Activated naive CD4-positive, alpha-beta T cell treated with anti-CD3 and anti-CD28 coated beads for 36 hours (primary cell): ENCODE measurements at regions not wholly inside any gene's neighbourhood (a gene's known extent, or its start where the extent isn't known, plus 50 kb on each side); places are given as distances from the start of the nearest gene placed in this dataset.
"Not testable (repeated sequence)": the region's sequence is repeated elsewhere in the genome, so short reads cannot be mapped to it uniquely, and the experiment has no call there.

Source experiments
- CTCF ChIA-PET: fragments of 350-600 bp; sonication (Branson Sonifier 250); formaldehyde crosslinking; loops from one replicate; lab custom pipeline; 2021; ENCODE audit warnings: antibody characterized with exemption; lab: Charles Lee
- DNase-seq: peaks from one replicate; pipeline ENCODE4 v3.0.0-alpha.2; 2020
- H3K27ac Mint-ChIP-seq: one replicate; pipeline ENCODE4 v1.8.0; 2021; ENCODE audit warnings: mild to moderate bottlenecking, mixed read lengths
- H3K27me3 Mint-ChIP-seq: one replicate; pipeline ENCODE4 v1.8.0; 2021; ENCODE audit warnings: low read depth, mixed read lengths
- H3K36me3 Mint-ChIP-seq: one replicate; pipeline ENCODE4 v1.8.0; 2021; ENCODE audit warnings: low read depth, mixed read lengths
- H3K4me1 Mint-ChIP-seq: one replicate; pipeline ENCODE4 v1.8.0; 2021; ENCODE audit warnings: low read depth, mixed read lengths
- H3K4me3 Mint-ChIP-seq: one replicate; pipeline ENCODE4 v1.8.0; 2021; ENCODE audit warnings: mild to moderate bottlenecking, moderate library complexity, mixed read lengths
- H3K9me3 Mint-ChIP-seq: one replicate; pipeline ENCODE4 v1.8.0; 2021; ENCODE audit warnings: mixed read lengths
- intact Hi-C: fragments of 100-400 bp; cut with micrococcal nuclease; formaldehyde crosslinking; loops from one replicate; pipeline ENCODE4 v1.15.1; 2023

DNA sequence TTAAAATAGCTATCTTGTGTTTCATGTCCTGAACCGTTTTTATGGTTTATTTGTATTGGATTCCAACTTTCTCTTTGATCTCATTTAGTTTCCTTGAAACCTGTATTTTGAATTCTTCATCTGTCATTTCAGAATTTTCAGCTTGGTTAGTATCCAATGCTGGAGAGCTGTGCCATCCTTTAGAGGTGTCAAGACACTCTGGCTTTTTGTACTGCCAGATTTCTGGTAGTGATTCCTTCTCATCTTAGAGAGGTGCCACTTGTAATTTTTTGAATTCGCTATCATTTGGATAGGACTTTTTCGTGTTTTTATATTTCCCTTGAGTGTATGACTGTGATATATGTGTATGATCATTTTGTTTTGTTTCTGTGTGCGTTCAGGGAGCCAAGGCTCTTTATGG lies 591.4 kb downstream of the ADCYAP1 start:
- Mint-ChIP-seq H3K27ac (no peak overlapping the region), H3K4me1 (no peaks in the 10 kb centered on the region)
- CTCF ChIA-PET = no interaction called here

DNA sequence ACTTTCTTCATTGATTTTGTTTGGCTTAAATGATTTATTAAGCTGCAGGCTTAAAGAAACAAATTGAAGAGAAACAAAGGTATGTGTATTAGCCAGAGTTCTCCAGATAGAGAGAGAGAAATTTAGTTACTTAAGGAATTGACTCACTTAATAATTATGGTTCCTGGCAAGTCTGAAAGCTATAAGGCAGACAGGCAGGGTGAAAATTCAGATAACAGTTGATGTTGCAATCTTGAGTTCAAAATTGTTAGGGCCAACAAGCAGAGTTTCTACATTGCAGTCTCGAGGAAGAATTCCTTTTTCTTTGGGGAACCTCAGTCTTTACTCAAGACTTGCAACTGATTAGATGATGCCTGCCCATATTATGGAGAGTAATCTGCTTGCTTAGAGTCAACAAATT lies 593.5 kb downstream of the ADCYAP1 start:
- H3K36me3 Mint-ChIP-seq = no peaks in the 10 kb centered on the region
- H3K27ac Mint-ChIP-seq = no peak overlapping the region
- no peaks in the 10 kb centered on the region for H3K4me1 Mint-ChIP-seq
- no peak overlapping the region for H3K4me3 Mint-ChIP-seq
- peaks cover 2% of the 10 kb centered on the region for H3K9me3 Mint-ChIP-seq
- no peaks in the 10 kb centered on the region for H3K27me3 Mint-ChIP-seq
- CTCF ChIA-PET = no interaction called here
- no peak for DNase-seq
- intact Hi-C loops = no loop called here

More for the DNA sequence above, 591.4 kb downstream of the ADCYAP1 start:
- DNase-seq = no peak
- Mint-ChIP-seq H3K4me3 (no peak overlapping the region), H3K36me3 (no peaks in the 10 kb centered on the region), H3K27me3 (no peaks in the 10 kb centered on the region), H3K9me3 (peaks cover 2% of the 10 kb centered on the region)
- intact Hi-C loops = no loop called here

GRCh38 chr18:1499265-1499664 lies 594.6 kb downstream of the ADCYAP1 start:
- Mint-ChIP-seq H3K4me3 (no peak overlapping the region), H3K36me3 (no peaks in the 10 kb centered on the region), H3K4me1 (no peaks in the 10 kb centered on the region), H3K9me3 (peaks cover 2% of the 10 kb centered on the region), H3K27ac (no peak overlapping the region), H3K27me3 (no peaks in the 10 kb centered on the region)
- CTCF ChIA-PET = no interaction called here
- no peak for DNase-seq
- intact Hi-C loops = no loop called here

GRCh38 chr18:1503847-1504246 lies 599.2 kb downstream of the ADCYAP1 start:
- H3K27me3 Mint-ChIP-seq = no peaks in the 10 kb centered on the region
- H3K9me3 Mint-ChIP-seq = peaks cover 4% of the 10 kb centered on the region
- CTCF ChIA-PET = no interaction called here
- H3K27ac Mint-ChIP-seq = no peak overlapping the region
- H3K4me3 Mint-ChIP-seq = no peak overlapping the region
- no peak for DNase-seq
- no peaks in the 10 kb centered on the region for H3K4me1 Mint-ChIP-seq
- H3K36me3 Mint-ChIP-seq = no peaks in the 10 kb centered on the region
- intact Hi-C loops = no loop called here

GRCh38 chr18:1505856-1506255 lies 601.2 kb downstream of the ADCYAP1 start:
- H3K9me3 Mint-ChIP-seq = peaks cover 4% of the 10 kb centered on the region
- no peaks in the 10 kb centered on the region for H3K4me1 Mint-ChIP-seq
- no peak overlapping the region for H3K4me3 Mint-ChIP-seq
- no peaks in the 10 kb centered on the region for H3K36me3 Mint-ChIP-seq
- DNase-seq = no peak
- CTCF ChIA-PET = interaction anchor here (1.6 kb wide), 1 partner anchor 9 kb away, joined by 4 read pairs; no protein-coding TSS in a partner anchor
- H3K27ac Mint-ChIP-seq = no peak overlapping the region
- H3K27me3 Mint-ChIP-seq = no peaks in the 10 kb centered on the region
- intact Hi-C loops = no loop called here

DNA sequence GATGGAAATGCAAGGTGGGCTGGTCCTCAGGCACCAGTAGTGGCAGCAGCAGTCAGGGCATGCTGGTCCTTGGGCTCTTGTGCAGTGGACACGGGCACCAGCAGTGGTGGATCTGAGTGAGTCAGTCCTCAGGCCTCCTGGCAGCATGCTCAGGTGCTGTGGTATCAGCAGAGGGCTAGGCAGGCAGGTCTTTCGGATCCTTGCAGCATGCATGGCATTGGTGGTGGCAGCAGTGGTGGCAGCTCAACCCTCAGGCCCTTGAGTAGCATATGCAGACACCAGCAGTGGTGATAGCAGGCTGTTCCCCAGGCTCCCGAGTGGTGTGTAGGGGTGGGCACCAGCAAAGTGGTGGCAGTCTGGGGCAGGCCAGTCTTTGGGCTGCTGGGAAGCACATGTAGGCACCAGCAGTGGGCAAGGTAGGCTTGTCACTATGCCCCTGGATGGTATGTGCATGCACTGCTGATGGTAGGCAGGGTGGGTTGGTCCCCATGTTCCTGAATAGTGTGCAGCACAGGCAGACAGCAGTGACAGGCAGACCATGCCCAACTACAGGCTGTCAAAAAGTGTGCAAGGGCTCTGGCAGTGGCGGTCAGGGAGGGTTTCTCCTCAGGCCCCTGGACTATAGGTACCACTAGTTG lies 606.0 kb downstream of the ADCYAP1 start:
- CTCF ChIA-PET = no interaction called here
- Mint-ChIP-seq H3K27me3 (no peaks in the 10 kb centered on the region), H3K9me3 (peaks cover 7% of the 10 kb centered on the region), H3K36me3 (no peaks in the 10 kb centered on the region), H3K4me1 (no peaks in the 10 kb centered on the region), H3K27ac (no peak overlapping the region), H3K4me3 (no peak overlapping the region)
- DNase-seq = no peak
- intact Hi-C loops = no loop called here

- CTCF ChIA-PET = no interaction called here
- H3K27me3 Mint-ChIP-seq = no peaks in the 10 kb centered on the region
- DNase-seq = no peak
- intact Hi-C loops = no loop called here
- no peak overlapping the region for H3K4me3 Mint-ChIP-seq
- H3K4me1 Mint-ChIP-seq = no peaks in the 10 kb centered on the region
- peaks cover 7% of the 10 kb centered on the region for H3K9me3 Mint-ChIP-seq
- no peaks in the 10 kb centered on the region for H3K36me3 Mint-ChIP-seq
- H3K27ac Mint-ChIP-seq = no peak overlapping the region
These were observed 607.1 kb downstream of the ADCYAP1 start for GRCh38 chr18:1511619-1512311.

DNA sequence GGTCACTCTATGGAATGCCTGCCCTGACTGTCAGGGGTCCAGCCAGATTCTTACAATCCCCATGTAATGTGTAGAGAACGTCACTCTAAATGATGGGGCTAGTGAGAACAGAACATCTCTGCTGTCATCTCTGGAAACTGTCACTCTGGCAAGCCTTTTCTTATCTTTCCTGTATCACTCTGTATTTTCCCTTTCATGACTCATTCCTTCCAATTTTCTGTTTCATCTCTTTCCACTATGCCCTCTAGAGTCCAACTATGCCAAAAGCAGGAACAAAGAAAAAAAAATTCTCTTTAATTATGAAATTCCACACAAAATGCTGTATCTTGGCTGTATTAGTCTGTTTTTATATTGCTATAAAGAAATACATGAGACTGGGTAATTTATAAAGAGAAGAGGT lies 608.8 kb downstream of the ADCYAP1 start:
- intact Hi-C loops = no loop called here
- Mint-ChIP-seq H3K4me3 (no peak overlapping the region), H3K27me3 (no peaks in the 10 kb centered on the region), H3K27ac (no peak overlapping the region), H3K36me3 (no peaks in the 10 kb centered on the region), H3K9me3 (peaks cover 5% of the 10 kb centered on the region), H3K4me1 (no peaks in the 10 kb centered on the region)
- DNase-seq = no peak
- CTCF ChIA-PET = no interaction called here

GRCh38 chr18:1521588-1522248 lies 617.0 kb downstream of the ADCYAP1 start:
- intact Hi-C loops, H3K4me3 Mint-ChIP-seq, CTCF ChIA-PET, H3K36me3 Mint-ChIP-seq, H3K4me1 Mint-ChIP-seq, H3K9me3 Mint-ChIP-seq, DNase-seq, H3K27me3 Mint-ChIP-seq, H3K27ac Mint-ChIP-seq: not testable (repeated sequence)

- Mint-ChIP-seq H3K36me3 (no peaks in the 10 kb centered on the region), H3K4me1 (no peaks in the 10 kb centered on the region), H3K27ac (no peak overlapping the region), H3K9me3 (no peaks in the 10 kb centered on the region), H3K4me3 (no peak overlapping the region), H3K27me3 (no peaks in the 10 kb centered on the region)
- CTCF ChIA-PET = no interaction called here
- no peak for DNase-seq
- intact Hi-C loops = no loop called here
These were observed 617.6 kb downstream of the ADCYAP1 start for GRCh38 chr18:1522249-1522615.

DNA sequence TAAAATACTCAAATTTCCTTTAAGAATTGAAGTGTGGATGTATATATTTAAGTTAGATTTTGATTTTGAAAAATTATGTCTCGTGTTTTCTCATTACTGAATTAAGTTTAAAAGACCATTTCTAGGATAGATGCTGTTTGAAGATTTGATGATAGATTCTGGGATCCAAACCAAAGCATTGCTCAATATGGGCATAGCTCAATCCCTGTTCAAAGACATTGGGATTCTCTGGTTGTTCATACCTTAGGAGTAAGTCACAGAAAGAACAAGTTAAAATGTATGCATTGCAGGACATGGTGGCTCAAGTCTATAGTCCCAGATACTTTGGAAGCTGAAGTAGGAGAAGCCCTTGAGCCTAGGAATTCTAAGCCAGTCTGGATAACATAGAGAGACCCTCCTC lies 622.3 kb downstream of the ADCYAP1 start:
- peaks cover 2% of the 10 kb centered on the region for H3K9me3 Mint-ChIP-seq
- no peak overlapping the region for H3K4me3 Mint-ChIP-seq
- no peak overlapping the region for H3K27ac Mint-ChIP-seq
- intact Hi-C loops = no loop called here
- CTCF ChIA-PET = no interaction called here
- H3K36me3 Mint-ChIP-seq = no peaks in the 10 kb centered on the region
- DNase-seq = no peak
- no peaks in the 10 kb centered on the region for H3K27me3 Mint-ChIP-seq
- H3K4me1 Mint-ChIP-seq = no peaks in the 10 kb centered on the region

DNA sequence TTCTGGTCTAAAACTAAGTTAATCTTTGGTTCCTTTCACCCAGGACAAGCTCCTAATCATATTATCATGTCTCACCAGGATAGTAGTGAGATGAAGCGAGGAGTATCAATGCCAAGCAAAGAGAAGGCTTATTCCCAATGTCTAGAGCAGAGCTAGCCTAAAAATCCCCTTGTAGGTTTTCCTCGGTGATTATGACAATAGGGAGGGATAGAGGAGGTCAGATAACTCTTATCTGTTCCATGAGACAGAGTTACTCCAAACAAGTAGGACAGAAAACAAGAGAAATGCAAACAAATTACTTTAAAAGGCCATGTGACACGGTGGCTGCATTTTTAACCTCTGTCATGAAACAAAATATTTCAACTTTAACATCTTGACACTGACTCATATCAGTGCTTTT lies 623.1 kb downstream of the ADCYAP1 start:
- Mint-ChIP-seq H3K4me3 (no peak overlapping the region), H3K27ac (no peak overlapping the region), H3K4me1 (no peaks in the 10 kb centered on the region), H3K36me3 (no peaks in the 10 kb centered on the region), H3K27me3 (no peaks in the 10 kb centered on the region), H3K9me3 (peaks cover 3% of the 10 kb centered on the region)
- intact Hi-C loops = no loop called here
- no peak for DNase-seq
- CTCF ChIA-PET = interaction anchor here (0.8 kb wide), 1 partner anchor 59 kb away, joined by 4 read pairs; no protein-coding TSS in a partner anchor

DNA sequence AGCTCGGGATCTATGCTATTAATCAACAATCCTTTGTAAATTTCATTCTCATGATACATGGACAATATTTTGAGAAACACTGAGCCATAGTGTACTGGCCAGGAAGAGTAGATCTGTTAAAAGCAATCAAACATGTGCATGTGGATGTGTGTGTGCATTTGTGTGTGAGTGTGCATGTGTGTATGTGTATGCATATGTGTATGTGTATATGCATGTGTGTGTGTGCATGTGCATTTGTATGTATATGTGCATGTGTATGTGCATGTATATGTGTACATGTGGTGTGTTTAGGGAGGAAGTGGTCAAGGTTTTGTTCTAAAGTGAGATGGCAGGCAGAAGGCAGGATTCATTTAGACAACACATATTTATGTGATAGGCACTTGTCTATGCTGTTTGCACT lies 623.8 kb downstream of the ADCYAP1 start:
- Mint-ChIP-seq H3K27me3 (no peaks in the 10 kb centered on the region), H3K27ac (no peak overlapping the region), H3K4me1 (no peaks in the 10 kb centered on the region), H3K4me3 (no peak overlapping the region), H3K36me3 (no peaks in the 10 kb centered on the region), H3K9me3 (peaks cover 3% of the 10 kb centered on the region)
- intact Hi-C loops = no loop called here
- DNase-seq = no peak
- CTCF ChIA-PET = no interaction called here
